ENCODE measurements at regions not wholly inside any gene's neighbourhood (a gene's known extent, or its start where the extent isn't known, plus 50 kb on each side); places are given as distances from the start of the nearest gene placed in this dataset.

GRCh38 chr5:156186760-156187159 is 140.2 kb upstream of the SGCD start:
- in situ Hi-C loops (cut with MboI): no loop called here
- Histone ChIP-seq H3K27ac (ENCODE audit: extremely low read depth, low read depth, low read length) (no peak overlapping the region), H2AFZ (ENCODE audit: low read depth, low read length) (no peak overlapping the region), H3K36me3 (ENCODE audit: control insufficient read depth, insufficient read depth, low read length) (no peaks in the 10 kb centered on the region), H4K20me1 (replicated peaks; ENCODE audit: control insufficient read depth, insufficient read depth, low read length) (no peaks in the 10 kb centered on the region), H3K9me1 (ENCODE audit: control insufficient read depth, insufficient read depth, low read length) (no peaks in the 10 kb centered on the region), H3K9me3 (replicated peaks; ENCODE audit: control insufficient read depth, insufficient read depth, low read depth, low read length) (no peaks in the 10 kb centered on the region), H3K79me2 (ENCODE audit: control insufficient read depth, insufficient read depth, low read length) (no peaks in the 10 kb centered on the region), H3K4me3 (no peak overlapping the region), H3K27me3 (ENCODE audit: control insufficient read depth in 2 of 2, insufficient read depth in 2 of 2, low read length in 2 of 2) (no peaks in the 10 kb centered on the region), H3K4me2 (ENCODE audit: insufficient read depth, low read length) (no peak overlapping the region), H3K4me1 (replicated peaks in 1 of 2; ENCODE audit: control insufficient read depth in 2 of 2, insufficient read depth in 2 of 2, low read length in 2 of 2) (no peaks in the 10 kb centered on the region), H3K9ac (ENCODE audit: insufficient read depth in 1 of 2, low read depth in 2 of 2, low read length in 2 of 2) (no peak overlapping the region)
- no peak for TF ChIP-seq MEF2A (IDR thresholded peaks at IDR 0.05; ENCODE audit: control insufficient read depth, low read depth, low read length)
- ChIA-PET POLR2A (no interaction called here), CTCF (ENCODE audit: low intra/inter-chr PET ratio) (no interaction called here)
- no peak for DNase-seq (ENCODE audit: extremely low read depth in 1 of 4, low spot score in 3 of 4)
- WGBS (ENCODE audit: insufficient coverage, low coverage, missing lambda C conversion rate): 0% methylated on average over 1 of the region's 1 CpG
- no peak for ATAC-seq
- no peak for FAIRE-seq
- no TSS peak for BruUV-seq (replicated peaks)
- intact Hi-C loops (cut with micrococcal nuclease): no loop called here

DNA sequence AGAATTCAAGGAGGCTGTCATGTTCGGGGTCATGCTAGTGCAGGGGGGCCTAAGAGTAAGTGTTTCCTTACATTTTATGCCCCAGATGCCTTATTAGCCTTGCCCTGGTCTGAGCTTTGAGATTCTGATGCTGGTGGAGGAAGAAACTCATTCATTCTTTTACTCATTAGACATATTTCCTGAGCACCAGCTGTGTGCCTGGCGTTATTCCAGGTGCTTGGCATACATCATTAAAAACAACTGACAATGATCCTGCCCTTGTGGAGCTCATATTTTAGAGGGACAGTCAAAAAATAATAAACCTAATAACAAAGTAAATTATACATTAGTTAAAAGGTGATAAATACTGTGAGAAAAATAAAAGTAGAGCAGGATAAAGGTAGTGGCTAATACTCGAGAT is 138.9 kb upstream of the SGCD start:
- no peak overlapping the region for H3K4me3 ChIP-seq
- no peak overlapping the region for H3K9ac ChIP-seq (ENCODE audit: insufficient read depth in 1 of 2, low read depth in 2 of 2, low read length in 2 of 2)
- H3K4me2 ChIP-seq (ENCODE audit: insufficient read depth, low read length): no peak overlapping the region
- no peak overlapping the region for H2AFZ ChIP-seq (ENCODE audit: low read depth, low read length)
- ATAC-seq: no peak
- WGBS (ENCODE audit: insufficient coverage, low coverage, missing lambda C conversion rate): 0% methylated on average over 3 of the region's 3 CpGs
- no peak overlapping the region for H3K27ac ChIP-seq (ENCODE audit: extremely low read depth, low read depth, low read length)
- no peaks in the 10 kb centered on the region for H3K4me1 ChIP-seq (replicated peaks in 1 of 2; ENCODE audit: control insufficient read depth in 2 of 2, insufficient read depth in 2 of 2, low read length in 2 of 2)
- H3K9me3 ChIP-seq (replicated peaks; ENCODE audit: control insufficient read depth, insufficient read depth, low read depth, low read length): no peaks in the 10 kb centered on the region
- intact Hi-C loops (cut with micrococcal nuclease) (no loop called here), in situ Hi-C loops (cut with MboI) (no loop called here)
- ChIA-PET CTCF (ENCODE audit: low intra/inter-chr PET ratio) (no interaction called here), POLR2A (no interaction called here)
- no TSS peak for BruUV-seq (replicated peaks)
- DNase-seq (ENCODE audit: extremely low read depth in 1 of 4, low spot score in 3 of 4): no peak
- H4K20me1 ChIP-seq (replicated peaks; ENCODE audit: control insufficient read depth, insufficient read depth, low read length): no peaks in the 10 kb centered on the region
- H3K27me3 ChIP-seq (ENCODE audit: control insufficient read depth in 2 of 2, insufficient read depth in 2 of 2, low read length in 2 of 2): no peaks in the 10 kb centered on the region
- no peaks in the 10 kb centered on the region for H3K36me3 ChIP-seq (ENCODE audit: control insufficient read depth, insufficient read depth, low read length)
- H3K79me2 ChIP-seq (ENCODE audit: control insufficient read depth, insufficient read depth, low read length): no peaks in the 10 kb centered on the region
- FAIRE-seq: no peak
- no peaks in the 10 kb centered on the region for H3K9me1 ChIP-seq (ENCODE audit: control insufficient read depth, insufficient read depth, low read length)
- TF ChIP-seq, protein P1, sequence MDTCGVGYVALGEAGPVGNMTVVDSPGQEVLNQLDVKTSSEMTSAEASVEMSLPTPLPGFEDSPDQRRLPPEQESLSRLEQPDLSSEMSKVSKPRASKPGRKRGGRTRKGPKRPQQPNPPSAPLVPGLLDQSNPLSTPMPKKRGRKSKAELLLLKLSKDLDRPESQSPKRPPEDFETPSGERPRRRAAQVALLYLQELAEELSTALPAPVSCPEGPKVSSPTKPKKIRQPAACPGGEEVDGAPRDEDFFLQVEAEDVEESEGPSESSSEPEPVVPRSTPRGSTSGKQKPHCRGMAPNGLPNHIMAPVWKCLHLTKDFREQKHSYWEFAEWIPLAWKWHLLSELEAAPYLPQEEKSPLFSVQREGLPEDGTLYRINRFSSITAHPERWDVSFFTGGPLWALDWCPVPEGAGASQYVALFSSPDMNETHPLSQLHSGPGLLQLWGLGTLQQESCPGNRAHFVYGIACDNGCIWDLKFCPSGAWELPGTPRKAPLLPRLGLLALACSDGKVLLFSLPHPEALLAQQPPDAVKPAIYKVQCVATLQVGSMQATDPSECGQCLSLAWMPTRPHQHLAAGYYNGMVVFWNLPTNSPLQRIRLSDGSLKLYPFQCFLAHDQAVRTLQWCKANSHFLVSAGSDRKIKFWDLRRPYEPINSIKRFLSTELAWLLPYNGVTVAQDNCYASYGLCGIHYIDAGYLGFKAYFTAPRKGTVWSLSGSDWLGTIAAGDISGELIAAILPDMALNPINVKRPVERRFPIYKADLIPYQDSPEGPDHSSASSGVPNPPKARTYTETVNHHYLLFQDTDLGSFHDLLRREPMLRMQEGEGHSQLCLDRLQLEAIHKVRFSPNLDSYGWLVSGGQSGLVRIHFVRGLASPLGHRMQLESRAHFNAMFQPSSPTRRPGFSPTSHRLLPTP (IDR thresholded peaks at IDR 0.05; ENCODE audit: borderline replicate concordance, extremely low read depth, insufficient read length): no peak
- TF ChIP-seq MAZ (CRISPR knock-in tag; conservative IDR thresholded peaks at IDR 0.05 in 1 of 2, IDR thresholded peaks at IDR 0.05 in 1 of 2) (no peak), FOXJ3 (CRISPR knock-in tag; IDR thresholded peaks at IDR 0.05) (no peak), PCBP2 (IDR thresholded peaks at IDR 0.05; ENCODE audit: low read depth, low read length, poor library complexity, severe bottlenecking) (no peak), NCOA6 (IDR thresholded peaks at IDR 0.05) (no peak), TCF7 (IDR thresholded peaks at IDR 0.05; ENCODE audit: borderline replicate concordance) (no peak), GABPB2 (CRISPR knock-in tag; conservative IDR thresholded peaks at IDR 0.05) (no peak), ZNF316 (IDR thresholded peaks at IDR 0.05) (no peak), TGIF2 (CRISPR knock-in tag; IDR thresholded peaks at IDR 0.05) (no peak), SRSF9 (IDR thresholded peaks at IDR 0.05; ENCODE audit: borderline replicate concordance, low read depth, low read length) (no peak), POLR3G (IDR thresholded peaks at IDR 0.05; ENCODE audit: extremely low read depth, insufficient read length, insufficient replicate concordance) (no peak), RAD21 (CRISPR knock-in tag; conservative IDR thresholded peaks at IDR 0.05 in 1 of 2, IDR thresholded peaks at IDR 0.05 in 1 of 2) (no peak)
